ENCODE measurements at regions not wholly inside any gene's neighbourhood (a gene's known extent, or its start where the extent isn't known, plus 50 kb on each side); places are given as distances from the start of the nearest gene placed in this dataset.

- Histone ChIP-seq H3K9me3 (replicated peaks in 1 of 3) (no peaks in the 10 kb centered on the region), H3K4me3 (no peak overlapping the region), H3K27ac (no peak overlapping the region), H3K4me1 (replicated peaks in 1 of 2) (no peaks in the 10 kb centered on the region), H3K36me3 (replicated peaks in 1 of 2) (no peaks in the 10 kb centered on the region), H3K27me3 (no peaks in the 10 kb centered on the region)
- TF ChIP-seq CTCF (IDR thresholded peaks at IDR 0.05) (no peak), POLR2A (IDR thresholded peaks at IDR 0.05) (no peak)
- intact Hi-C loops (cut with DNase I), result no loop called here
- WGBS, 4 donors, result 74 to 78% (median 75%) methylated on average over 4 of the region's 4 CpGs
- DNase-seq, result no peak
Observed at GRCh38 chr1:90607736-90608135, 109.4 kb downstream of the BARHL2 start.

GRCh38 chr1:90605070-90605469 lies 112.0 kb downstream of the BARHL2 start:
- TF ChIP-seq POLR2A (IDR thresholded peaks at IDR 0.05), result no peak
- TF ChIP-seq CTCF (IDR thresholded peaks at IDR 0.05), result no peak
- Histone ChIP-seq H3K27ac (no peak overlapping the region), H3K4me3 (no peak overlapping the region), H3K27me3 (no peaks in the 10 kb centered on the region), H3K9me3 (replicated peaks in 1 of 3) (no peaks in the 10 kb centered on the region), H3K4me1 (replicated peaks in 1 of 2) (no peaks in the 10 kb centered on the region), H3K36me3 (replicated peaks in 1 of 2) (no peaks in the 10 kb centered on the region)
- WGBS, 4 donors, result 44 to 64% (median 53%) methylated on average over 1 of the region's 1 CpG
- DNase-seq, result no peak
- intact Hi-C loops (cut with DNase I), result no loop called here

- DNase-seq, result no peak
- no peaks in the 10 kb centered on the region for H3K4me1 ChIP-seq (replicated peaks in 1 of 2)
- intact Hi-C loops (cut with DNase I), result no loop called here
- peaks cover 0 to 3% (median 0%) of the 10 kb centered on the region in 3 donors for H3K9me3 ChIP-seq (replicated peaks in 1 of 3)
- H3K27ac ChIP-seq, result no peak overlapping the region
- TF ChIP-seq POLR2A (IDR thresholded peaks at IDR 0.05) (no peak), CTCF (IDR thresholded peaks at IDR 0.05) (no peak)
- no peaks in the 10 kb centered on the region for H3K36me3 ChIP-seq (replicated peaks in 1 of 2)
- H3K27me3 ChIP-seq, result no peaks in the 10 kb centered on the region
- H3K4me3 ChIP-seq, result no peak overlapping the region
Observed at GRCh38 chr1:90593312-90593711, 123.8 kb downstream of the BARHL2 start.

- peaks cover 0 to 3% (median 0%) of the 10 kb centered on the region in 3 donors for H3K9me3 ChIP-seq (replicated peaks in 1 of 3)
- no peak for TF ChIP-seq POLR2A (IDR thresholded peaks at IDR 0.05)
- no peak for TF ChIP-seq CTCF (IDR thresholded peaks at IDR 0.05)
- no peaks in the 10 kb centered on the region for H3K27me3 ChIP-seq
- no peaks in the 10 kb centered on the region for H3K36me3 ChIP-seq (replicated peaks in 1 of 2)
- 59 to 75% (median 62%) methylated on average over 4 to 10 of the region's 10 CpGs for WGBS, 4 donors
- no peaks in the 10 kb centered on the region for H3K4me1 ChIP-seq (replicated peaks in 1 of 2)
- no peak for DNase-seq
- intact Hi-C loops (cut with DNase I), result no loop called here
- no peak overlapping the region for H3K4me3 ChIP-seq
- H3K27ac ChIP-seq, result no peak overlapping the region
Observed at GRCh38 chr1:90591970-90592356, 125.1 kb downstream of the BARHL2 start.

Data from adrenal gland (tissue), 9 donors.